SW 1271 (cell line): ENCODE measurements at regions not wholly inside any gene's neighbourhood (a gene's known extent, or its start where the extent isn't known, plus 50 kb on each side); places are given as distances from the start of the nearest gene placed in this dataset.
"Not testable (repeated sequence)": the region's sequence is repeated elsewhere in the genome, so short reads cannot be mapped to it uniquely, and the experiment has no call there.

Source experiments
- DNase-seq, 2 experiments: peaks; one replicate each; lab custom pipeline; 2025; lab: John Stamatoyannopoulos, UW

DNA sequence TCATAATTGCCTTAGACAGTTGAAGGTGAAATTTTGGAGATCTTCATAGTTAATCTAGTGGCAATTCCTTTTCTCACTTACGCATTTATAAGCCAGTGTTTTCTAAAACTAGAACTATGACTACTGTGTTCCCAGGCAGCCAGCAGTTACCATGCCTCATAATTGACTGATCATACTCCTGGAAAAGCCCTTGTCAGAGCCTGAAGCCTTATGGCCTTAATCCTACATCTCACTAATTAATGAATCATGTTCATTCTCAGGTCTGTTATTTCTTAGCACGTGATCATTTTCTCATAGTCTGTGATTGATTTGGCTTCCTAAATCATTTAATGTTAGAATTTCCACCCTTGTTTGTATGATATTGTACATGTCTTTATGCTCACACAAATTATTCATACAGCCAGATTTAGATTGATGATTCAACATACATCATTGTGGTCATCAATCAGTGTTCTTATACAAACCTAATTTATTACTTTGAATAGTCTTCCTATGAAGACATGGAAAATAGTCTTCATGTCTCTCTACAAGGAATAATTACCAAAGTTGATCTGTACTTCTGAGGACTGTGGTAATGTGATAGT lies 132.6 kb upstream of the ASCC3 start:
- no peak for DNase-seq

DNA sequence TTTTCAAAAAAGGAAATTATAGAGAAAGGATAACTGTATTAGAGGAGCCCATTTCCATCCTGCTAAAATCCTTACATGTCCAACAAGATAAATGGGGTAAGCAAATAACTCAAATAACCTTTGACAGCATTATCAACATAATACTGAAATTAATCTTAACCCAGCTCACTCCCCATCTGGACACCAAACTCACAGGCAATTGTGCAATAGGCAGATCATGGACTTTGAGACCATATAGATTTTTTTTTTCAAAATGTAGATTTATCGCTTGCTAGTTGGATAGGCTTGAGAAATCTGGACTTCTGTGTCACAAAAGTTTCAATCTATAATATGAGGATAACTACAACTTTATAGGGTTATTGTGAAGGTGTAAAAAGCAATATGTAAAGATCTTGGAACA lies 134.4 kb upstream of the ASCC3 start:
- DNase-seq, result no peak

DNA sequence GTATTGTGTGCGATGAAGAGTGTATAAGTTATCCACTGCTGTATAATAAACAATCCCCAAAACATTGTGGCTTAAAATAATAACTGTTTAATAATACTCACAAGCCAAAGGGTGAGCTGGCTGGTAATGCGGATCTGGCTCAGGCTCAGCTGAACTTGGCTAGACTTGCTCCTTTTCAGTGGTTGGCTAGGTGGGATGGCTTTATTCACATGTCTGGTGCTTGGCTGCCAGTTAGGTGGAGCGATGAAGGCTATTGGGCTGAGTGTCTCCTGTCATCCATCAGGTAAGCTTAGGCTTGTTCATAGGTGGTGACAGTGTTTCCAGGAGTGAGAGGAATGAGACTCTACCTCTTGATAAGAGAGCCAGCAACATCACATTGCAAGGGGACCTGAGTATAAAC lies 135.0 kb upstream of the ASCC3 start:
- no peak for DNase-seq

DNA sequence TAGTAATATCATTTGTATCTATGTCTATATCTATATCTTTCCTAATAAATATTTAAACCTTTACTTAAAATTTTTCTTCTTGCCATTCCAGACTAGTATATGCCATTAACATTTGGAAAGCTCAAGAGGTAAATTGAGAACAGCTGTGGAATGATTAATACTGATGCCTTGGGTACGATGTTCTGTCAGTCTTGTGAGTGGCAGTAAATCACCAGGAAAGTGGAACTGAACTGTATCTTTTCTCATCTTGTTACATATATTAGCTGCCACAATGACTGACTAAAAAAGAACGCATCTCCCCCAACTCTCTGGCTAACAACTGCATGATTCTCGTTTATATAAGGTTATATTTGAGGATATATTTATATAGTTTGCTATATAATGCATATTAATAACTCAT lies 137.0 kb upstream of the ASCC3 start:
- no peak for DNase-seq

DNA sequence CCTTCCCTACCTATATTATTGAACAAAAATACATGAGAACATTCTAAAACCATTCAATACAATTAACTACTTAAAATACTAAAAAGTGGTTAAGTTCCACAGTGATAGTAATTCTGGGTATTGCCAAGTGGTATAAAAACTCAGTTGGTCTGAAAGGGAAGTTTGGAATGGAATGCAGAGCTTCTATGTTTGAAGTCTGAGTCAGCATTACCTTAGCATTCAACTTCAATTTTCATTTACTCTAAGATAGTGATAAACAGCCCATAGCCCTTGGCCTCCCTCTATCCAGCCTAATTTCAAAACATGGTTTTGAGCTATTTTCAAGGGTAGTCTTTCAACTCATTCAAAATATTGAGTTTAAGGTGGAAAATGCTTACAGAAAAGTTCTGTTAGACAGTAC lies 140.4 kb upstream of the ASCC3 start:
- DNase-seq, result no peak

DNA sequence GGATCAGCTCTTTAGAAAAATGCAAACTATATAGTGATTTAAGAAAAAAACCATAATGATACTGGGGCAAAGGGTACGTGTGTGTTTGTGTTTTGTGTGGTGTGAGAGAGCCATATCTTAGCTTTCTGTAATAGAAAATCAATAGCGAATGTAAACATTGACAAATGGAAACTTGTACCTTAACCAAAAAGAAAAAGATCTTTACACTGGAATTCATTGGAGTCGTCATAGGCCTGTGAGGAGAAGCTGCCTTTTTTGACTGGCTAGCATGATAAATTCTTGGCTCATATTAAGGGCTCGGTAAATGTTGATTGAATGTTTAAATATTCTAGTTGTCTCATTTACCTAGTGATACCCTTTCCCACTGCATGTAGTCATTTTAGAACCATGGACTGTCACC lies 161.8 kb upstream of the ASCC3 start:
- no peak for DNase-seq

DNA sequence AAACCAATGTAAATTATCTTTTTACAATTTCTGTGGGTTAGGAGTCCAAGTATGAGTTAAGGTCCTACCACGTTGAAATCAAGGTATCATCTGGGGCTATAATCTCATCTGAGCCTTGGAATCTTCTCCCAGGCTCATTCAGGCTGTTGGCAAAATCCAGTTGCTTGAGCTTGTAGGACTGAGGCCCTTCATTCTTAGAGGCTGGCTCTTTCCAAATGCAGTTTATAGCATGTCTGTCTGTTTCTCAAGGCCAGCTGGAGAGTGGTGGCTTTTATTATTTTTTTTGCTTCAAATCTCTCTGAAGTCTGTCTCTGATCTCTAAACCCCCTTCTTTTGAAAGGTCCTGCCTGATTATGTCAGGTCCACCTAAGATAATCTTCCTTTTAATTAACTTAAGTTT lies 177.2 kb upstream of the ASCC3 start:
- no peak for DNase-seq

DNA sequence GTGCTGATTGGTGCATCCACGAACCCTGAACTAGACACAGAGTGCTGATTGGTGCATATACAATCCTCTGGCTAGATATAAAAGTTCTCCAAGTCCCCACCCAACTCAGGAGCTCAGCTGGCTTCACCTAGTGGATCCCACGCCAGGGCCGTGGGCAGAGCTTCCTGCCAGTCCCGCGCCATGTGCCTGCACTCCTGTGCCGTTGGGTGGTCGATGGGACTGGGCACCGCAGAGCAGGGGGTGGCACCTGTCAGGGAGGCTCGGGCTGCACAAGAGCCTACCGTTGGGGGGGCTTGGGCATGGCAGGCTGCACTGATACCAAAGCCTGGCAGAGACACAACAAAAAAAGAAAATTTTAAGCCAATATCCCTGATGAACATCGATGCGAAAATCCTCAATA lies 185.4 kb upstream of the ASCC3 start:
- no peak for DNase-seq

DNA sequence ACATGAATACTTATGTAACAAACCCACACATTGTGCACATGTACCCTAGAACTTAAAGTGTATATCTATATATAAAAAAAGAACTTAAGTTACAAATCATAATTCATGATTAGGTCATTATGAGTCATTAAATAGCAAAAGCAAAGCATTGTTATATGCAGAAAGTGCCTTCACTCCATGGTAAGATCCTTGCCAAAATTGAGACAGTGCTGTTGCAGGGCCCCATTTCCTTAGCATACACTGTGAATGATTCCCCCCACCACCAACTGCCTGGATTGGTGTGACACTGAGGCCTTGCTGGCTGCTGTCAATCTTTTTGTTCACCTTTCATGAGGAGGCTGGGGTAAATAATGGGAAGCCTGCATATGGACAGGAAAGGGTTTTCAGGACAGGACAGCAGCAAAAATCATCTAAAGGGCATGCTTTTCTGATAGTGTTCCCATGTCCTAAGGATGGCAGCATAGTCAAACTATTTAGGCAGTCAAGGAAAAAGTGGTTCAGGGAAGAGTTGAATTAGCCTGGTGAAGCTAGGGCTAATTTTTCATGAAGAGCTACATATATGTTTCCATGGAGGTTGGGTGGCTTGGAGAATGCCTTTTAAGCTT lies 188.2 kb upstream of the ASCC3 start:
- DNase-seq, result no peak

DNA sequence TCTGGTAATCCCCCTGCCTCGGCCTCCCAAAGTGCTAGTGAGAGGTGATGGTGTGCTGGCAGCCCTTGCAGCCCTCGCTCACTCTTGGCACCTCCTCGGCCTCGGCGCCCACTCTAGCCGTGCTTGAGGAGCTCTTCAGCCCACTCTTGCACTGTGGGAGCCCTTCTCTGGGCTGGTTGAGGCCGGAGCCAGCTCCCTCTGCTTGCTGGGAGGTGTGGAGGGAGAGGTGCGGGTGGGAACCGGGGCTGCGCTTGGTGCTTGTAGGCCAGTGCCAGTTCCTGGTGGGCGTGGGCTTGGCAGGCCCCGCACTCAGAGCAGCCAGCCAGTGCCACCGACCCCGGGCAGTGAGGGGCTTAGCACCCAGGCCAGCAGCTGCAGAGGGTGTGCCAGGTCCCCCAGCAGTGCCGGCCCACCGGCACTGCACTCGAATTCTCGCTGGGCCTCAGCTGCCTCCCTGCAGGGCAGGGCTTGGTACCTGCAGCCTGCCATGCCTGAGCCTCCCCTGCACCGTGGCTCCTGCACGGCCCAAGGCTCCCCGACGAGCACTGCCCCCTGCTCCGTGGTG lies 189.0 kb upstream of the ASCC3 start:
- DNase-seq, result no peak

DNA sequence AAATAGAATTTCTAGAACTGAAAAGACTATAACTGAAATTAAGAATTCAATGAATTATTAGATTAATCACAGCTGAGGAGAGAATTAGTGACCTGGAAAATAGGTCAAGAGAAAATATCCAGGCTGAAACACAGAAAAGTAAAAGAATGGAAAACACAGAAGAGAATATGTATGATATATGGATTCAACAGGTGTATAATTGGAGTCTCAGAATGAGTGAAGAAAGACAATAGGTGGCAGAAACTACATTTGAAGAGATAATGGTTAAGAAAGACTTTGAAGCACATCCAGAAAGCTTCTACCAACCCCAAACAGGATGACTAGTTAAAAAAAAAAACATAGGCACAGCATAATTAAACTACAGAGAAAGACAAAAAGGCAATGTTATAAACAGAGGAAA lies 196.2 kb upstream of the ASCC3 start:
- DNase-seq, result no peak

DNA sequence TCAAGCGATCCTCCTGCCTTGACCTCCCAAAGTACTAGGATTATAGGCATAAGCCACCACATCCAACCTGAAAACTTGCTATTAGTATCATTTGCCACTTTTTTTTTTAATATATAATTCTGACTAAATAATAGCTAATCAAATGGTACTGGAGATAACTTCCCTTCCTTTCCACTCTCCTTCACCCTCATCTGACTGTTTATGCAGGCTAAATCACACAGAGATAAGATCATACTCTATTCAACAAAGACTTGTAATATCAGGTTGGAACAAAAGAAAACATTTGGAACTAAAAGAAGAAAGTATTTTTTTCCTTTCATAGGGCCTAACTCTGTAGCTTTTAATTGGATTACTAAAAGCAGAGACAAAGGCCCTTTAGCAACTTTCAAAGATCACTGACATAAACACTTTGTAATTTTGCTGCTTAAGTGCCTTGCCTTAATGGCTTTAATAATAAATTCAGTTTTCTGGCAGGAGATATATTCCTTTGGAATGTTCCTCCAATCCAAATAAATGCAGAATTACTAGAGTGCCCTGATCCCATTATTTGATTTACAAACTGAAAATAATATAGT lies 198.7 kb upstream of the ASCC3 start:
- no peak for DNase-seq

DNA sequence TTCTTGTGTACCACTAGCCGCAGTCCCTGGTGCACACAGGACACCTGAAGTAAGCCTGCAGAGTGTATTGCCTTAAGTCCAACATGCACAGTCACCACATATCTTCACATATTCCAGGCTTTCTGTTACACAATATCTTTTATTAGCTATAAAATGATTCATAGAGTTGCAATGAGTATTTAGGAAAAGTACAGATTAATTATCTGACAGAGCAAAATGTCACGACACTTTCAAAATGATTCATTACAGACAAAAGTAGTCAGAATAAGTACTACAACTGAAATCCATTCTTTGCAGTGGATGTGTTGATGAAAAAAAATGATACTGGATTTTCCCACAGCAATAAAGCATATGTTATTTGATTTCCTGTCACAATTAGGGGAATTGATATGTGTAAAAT lies 199.5 kb upstream of the ASCC3 start:
- DNase-seq, result peak in 1 of 2 experiments; percentile 14

DNA sequence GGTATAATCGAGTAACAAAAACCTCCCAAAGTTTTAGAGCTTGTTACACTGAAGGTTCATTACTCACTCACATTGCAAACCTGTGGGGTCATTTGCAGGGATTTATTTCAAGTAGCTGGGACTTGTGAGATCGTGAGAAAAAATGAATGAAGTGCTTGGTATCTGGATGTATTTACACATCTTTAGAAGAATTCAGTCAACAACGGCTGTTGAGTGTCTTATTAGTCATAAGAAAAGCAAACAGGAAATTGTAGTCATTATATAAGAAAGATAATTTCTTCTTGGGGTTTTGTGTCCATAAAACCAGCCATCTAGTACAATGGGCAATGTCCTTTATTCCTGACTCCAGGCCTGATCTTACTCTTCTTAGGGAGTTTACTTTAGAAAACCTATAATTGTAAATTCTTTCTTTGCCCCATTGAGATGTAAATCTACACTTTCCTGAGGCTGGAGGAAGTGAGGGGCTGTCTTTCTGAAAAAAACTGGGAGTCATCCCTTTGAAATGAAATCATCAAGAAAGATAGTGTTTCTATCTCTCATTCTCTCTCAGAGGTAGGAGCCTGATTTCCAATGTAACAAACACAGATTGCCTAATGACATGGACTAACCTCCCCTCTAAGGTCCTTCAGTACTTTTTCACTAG lies 202.5 kb upstream of the ASCC3 start:
- peak; percentile 9 to 68 for DNase-seq

DNA sequence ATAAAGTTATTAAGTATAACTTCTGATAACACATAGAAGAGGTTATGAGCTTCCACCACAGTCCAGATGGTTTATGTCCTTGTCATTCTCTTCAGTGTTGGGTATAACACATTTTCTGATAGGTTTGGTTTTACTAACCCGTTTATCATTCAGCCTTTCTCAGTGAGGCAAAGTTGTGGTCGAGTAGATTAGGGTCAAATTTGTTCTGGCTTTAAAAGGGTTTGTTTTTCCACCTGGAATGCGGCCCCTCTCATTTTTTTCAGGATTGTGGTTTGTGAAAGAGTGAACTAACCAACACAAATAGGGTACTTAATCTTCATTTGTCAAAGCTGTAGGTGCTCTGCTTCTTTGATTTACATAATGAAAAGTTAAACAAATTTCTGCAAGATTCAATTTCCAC lies 204.2 kb upstream of the ASCC3 start:
- no peak for DNase-seq

DNA sequence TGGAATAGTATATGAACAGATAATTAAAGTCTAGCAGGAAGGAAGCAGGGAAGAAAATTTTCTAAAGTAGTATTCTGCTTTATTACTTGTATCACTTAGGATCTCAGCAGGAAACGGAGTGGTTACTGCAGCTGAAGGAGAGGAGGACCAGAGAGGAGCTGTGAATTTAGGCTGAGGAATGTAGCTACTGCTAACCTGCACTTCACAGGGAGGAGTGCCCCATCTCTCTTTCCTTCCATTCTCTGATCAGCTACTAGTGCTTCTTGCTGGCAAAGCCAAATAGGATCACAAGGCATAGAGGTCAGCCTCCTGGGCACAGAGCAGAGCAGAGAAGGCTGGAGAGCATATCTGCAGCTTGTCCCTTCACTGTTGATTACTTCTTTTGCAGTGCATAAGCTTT lies 205.3 kb upstream of the ASCC3 start:
- DNase-seq, result no peak

DNA sequence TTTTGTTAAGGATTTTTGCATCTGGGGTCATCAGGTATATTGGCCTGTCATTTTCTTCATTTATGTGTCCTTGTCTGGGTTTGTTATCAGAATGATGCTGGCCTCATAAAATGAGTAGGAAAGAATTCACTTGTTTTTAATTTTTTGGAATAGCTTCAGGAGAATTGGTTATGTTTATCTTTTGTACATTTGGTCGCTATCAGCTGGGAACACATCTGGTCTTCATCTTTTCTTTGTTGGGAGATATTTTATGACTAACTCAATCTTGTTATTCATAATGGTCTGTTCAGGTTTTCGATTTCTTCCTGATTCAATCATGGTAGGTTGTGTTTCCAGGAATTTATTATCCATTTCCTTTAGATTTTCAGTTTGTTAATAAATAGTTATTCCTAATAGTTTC lies 207.5 kb upstream of the ASCC3 start:
- no peak for DNase-seq

DNA sequence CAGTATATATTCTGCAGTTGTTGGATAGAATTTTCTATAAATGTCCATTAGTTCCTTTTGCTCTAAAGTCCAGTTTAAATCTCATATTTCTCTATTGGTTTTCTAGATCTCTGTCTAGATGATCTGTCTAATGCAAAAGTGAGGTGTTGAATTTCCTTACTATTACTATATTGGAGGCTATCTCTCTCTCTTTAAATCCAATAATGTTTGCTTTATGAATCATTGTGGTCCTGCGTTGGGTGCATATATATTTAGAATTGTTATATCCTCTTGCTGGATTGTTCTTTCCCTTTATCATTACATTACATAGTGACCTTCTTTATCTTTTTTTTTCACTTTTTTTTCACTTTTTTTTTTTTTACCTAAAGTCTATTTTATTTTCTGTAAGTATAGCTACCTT lies 208.5 kb upstream of the ASCC3 start:
- DNase-seq, result no peak

DNA sequence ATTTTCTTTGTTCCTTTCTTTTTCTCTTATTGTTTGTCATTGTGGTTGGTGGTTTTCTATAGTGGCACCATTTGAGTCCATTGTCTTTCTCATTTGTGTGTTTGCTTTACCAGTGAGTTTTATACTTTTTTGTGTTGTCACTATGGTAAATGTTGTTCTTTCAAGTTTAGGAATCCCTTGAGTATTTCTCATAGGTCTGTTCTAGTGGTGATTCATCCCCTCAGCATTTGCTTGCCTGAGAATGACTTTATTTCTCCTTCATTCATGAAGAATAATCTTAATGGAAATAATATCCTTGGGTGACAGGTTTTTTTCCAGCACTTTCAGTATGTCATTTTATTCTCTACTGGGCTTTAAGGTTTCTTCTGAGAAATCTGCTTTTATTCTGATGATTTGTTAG lies 209.2 kb upstream of the ASCC3 start:
- DNase-seq, result no peak

DNA sequence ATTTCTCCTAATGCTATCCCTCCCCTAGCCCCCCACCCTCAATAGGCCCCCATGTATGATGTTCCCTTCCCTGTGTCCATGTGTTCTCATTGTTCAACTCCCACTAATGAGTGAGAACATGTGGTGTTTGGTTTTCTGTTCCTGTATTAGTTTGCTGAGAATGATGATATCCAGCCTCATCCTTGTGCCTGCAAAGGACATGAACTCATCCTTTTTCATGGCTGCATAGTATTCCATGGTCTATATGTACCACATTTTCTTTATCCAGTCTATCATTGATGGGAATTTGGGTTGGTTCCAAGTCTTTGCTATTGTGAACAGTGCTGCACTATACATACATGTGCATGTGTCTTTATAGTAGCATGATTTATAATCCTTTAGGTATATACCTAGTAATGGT lies 217.5 kb upstream of the ASCC3 start:
- DNase-seq, result not testable (repeated sequence)

DNA sequence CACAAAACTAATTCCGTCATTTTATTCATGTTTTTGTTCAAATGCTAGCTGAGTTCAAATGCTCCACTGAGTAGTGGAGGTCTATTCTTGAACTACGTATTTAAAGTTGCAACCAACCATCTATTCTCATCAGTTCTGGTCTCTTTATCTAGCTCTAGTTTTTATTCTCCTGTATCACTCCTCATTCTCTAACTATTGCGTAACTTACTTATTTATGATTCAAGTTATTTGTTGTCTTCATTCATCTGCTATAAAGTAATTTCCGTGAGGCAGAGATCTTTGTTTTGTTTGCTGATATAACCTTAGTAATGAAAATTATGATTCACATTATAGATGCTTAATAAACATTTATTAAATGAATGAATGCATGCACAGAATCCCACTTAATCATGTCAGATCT lies 221.6 kb upstream of the ASCC3 start:
- no peak for DNase-seq

DNA sequence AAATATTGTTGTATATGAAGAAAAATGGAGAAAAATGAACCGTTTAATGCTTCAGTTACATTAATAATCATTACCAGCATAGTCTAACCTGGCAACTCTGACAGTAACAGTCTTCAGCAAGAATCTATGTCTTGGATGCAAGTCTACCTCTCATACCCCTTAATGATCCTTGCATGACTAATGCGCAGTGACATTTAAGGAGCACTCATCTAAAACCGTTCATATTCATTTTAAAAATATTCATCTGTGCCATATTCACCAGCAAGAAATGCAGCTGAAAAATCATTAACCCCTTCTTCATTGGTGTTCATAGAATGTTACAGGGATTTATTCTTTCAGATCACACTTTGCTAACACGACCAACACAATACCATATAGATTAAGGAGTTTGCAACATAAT lies 227.2 kb upstream of the ASCC3 start:
- DNase-seq, result no peak

DNA sequence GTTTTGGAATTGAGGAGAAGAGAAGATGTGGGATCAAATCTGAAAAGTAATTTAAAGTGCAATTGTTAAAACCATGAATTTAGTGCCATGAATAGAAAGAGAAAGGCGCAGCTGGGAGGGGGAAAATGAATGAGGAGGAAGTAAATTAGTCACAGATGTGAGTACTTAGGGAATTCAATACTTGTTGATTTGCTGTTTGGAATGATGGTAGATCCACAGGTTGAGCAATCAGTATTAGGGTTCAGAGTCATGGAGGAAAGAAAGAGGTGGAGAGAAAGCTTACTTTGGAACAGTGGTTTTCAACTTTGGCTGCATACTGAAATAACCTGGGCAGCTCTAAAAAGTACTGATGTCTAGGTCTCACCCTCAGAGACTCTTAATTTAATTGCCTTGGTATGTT lies 229.7 kb upstream of the ASCC3 start:
- no peak for DNase-seq
